Prostate gland (tissue), 2 donors: ENCODE measurements at regions not wholly inside any gene's neighbourhood (a gene's known extent, or its start where the extent isn't known, plus 50 kb on each side); places are given as distances from the start of the nearest gene placed in this dataset.

Experiments used
- CTCF ChIP-seq, 4 experiments: fragments of 200-600 bp in 2 of 4; fragments of 450-650 bp in 2 of 4; sonication (generic) in 2 of 4; IDR thresholded peaks; 1 replicate in 3 of 4; 2 replicates in 1 of 4; pipeline ENCODE4 v1.5.1; 2016 to 2019; ENCODE audit warnings: antibody characterized with exemption in 4 of 4, mild to moderate bottlenecking in 2 of 4, moderate library complexity in 2 of 4
- POLR2A ChIP-seq: fragments of 450-650 bp; IDR thresholded peaks from one replicate; pipeline ENCODE4 v1.6.1; 2016; ENCODE audit warnings: antibody characterized with exemption, mild to moderate bottlenecking
- POLR2AphosphoS5 ChIP-seq: sonication (generic); formaldehyde crosslinking; IDR thresholded peaks from one replicate; pipeline ENCODE4 v1.6.1; 2017; ENCODE audit warnings: antibody characterized with exemption

GRCh38 chr12:17016116-17016864, 410.3 kb upstream of the LMO3 start:
- no peak for TF ChIP-seq CTCF (IDR thresholded peaks at IDR 0.05)
- no peak for TF ChIP-seq POLR2A
- TF ChIP-seq POLR2AphosphoS5, result no peak
